ENCODE measurements at regions not wholly inside any gene's neighbourhood (a gene's known extent, or its start where the extent isn't known, plus 50 kb on each side); places are given as distances from the start of the nearest gene placed in this dataset.

- Histone ChIP-seq H4K20me1 (ENCODE audit: low read depth, low read length) (no peaks in the 10 kb centered on the region), H3K27me3 (ENCODE audit: low read length) (no peaks in the 10 kb centered on the region), H3K9ac (ENCODE audit: low read length) (no peak overlapping the region), H2AFZ (ENCODE audit: low read depth, low read length, severe bottlenecking) (no peak overlapping the region), H3F3A (ENCODE audit: insufficient read depth) (no peaks in the 10 kb centered on the region), H3K4me3 (ENCODE audit: insufficient read depth, low read length, poor library complexity, severe bottlenecking) (no peak overlapping the region), H3K4me2 (ENCODE audit: low read depth, low read length, poor library complexity, severe bottlenecking) (no peak overlapping the region), H3K9me3 (ENCODE audit: insufficient read depth, low read length) (no peaks in the 10 kb centered on the region), H3K36me3 (ENCODE audit: low read length) (no peaks in the 10 kb centered on the region), H3K79me2 (ENCODE audit: insufficient read depth, low read length) (no peaks in the 10 kb centered on the region), H3K27ac (ENCODE audit: low read depth, low read length) (no peak overlapping the region), H3K9me2 (replicated peaks; ENCODE audit: insufficient read depth, low read length) (no peaks in the 10 kb centered on the region)
- TF ChIP-seq CTCF (IDR thresholded peaks at IDR 0.05; ENCODE audit: insufficient read depth, low read length, poor library complexity, severe bottlenecking), result no peak
- TF ChIP-seq EZH2phosphoT487 (conservative IDR thresholded peaks at IDR 0.05; ENCODE audit: low read length), result no peak
Measured at GRCh38 chr11:129733384-129733783, 82.3 kb upstream of the TMEM45B start.

DNA sequence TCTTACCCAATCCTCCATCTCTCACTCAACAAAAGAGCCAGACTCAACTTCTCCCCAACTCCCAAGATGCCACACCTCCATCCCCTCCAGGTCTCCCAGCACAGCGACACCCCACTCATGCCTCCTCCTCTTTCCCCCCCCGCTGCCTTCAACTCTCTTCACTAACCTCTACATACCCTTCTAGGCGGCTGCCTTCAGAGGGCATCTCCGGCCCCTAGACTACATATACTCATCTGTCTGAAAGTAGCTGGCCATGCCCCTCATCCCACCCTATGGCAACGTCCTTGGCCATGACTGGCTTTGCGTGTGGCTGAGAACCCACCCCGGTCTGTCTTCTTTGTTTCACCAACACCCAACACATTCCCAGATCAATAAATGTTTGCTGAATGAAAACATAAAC lies 81.7 kb upstream of the TMEM45B start:
- Histone ChIP-seq H3K27me3 (ENCODE audit: low read length) (no peaks in the 10 kb centered on the region), H3K9ac (ENCODE audit: low read length) (no peak overlapping the region), H3F3A (ENCODE audit: insufficient read depth) (no peaks in the 10 kb centered on the region), H4K20me1 (ENCODE audit: low read depth, low read length) (no peaks in the 10 kb centered on the region), H3K27ac (ENCODE audit: low read depth, low read length) (no peak overlapping the region), H3K9me3 (ENCODE audit: insufficient read depth, low read length) (no peaks in the 10 kb centered on the region), H3K9me2 (replicated peaks; ENCODE audit: insufficient read depth, low read length) (no peaks in the 10 kb centered on the region), H3K79me2 (ENCODE audit: insufficient read depth, low read length) (no peaks in the 10 kb centered on the region), H3K4me3 (ENCODE audit: insufficient read depth, low read length, poor library complexity, severe bottlenecking) (no peak overlapping the region), H3K36me3 (ENCODE audit: low read length) (no peaks in the 10 kb centered on the region), H2AFZ (ENCODE audit: low read depth, low read length, severe bottlenecking) (no peak overlapping the region), H3K4me2 (ENCODE audit: low read depth, low read length, poor library complexity, severe bottlenecking) (no peak overlapping the region)
- TF ChIP-seq EZH2phosphoT487 (conservative IDR thresholded peaks at IDR 0.05; ENCODE audit: low read length) (no peak), CTCF (IDR thresholded peaks at IDR 0.05; ENCODE audit: insufficient read depth, low read length, poor library complexity, severe bottlenecking) (no peak)

DNA sequence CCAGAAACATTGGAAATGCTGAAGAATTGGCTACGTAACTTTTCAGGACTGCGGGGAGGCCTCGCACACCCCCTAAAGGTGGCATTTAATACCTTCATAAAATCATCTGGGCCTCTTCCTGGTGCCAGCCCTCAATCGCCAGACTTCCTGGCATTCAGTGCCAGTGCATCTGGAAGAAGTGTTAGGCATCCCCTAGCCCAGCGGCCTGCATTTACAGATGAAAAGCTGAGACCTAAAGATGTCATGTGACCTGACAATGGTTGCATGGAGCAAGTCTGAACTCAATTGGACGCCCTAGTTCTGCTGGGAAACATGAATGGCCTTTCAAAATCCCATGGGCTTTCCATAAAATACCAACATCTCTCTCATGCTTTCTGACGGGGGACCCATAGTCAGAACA lies 81.0 kb upstream of the TMEM45B start:
- Histone ChIP-seq H3K27me3 (ENCODE audit: low read length) (no peaks in the 10 kb centered on the region), H4K20me1 (ENCODE audit: low read depth, low read length) (no peaks in the 10 kb centered on the region), H3K36me3 (ENCODE audit: low read length) (no peaks in the 10 kb centered on the region), H3K9me3 (ENCODE audit: insufficient read depth, low read length) (no peaks in the 10 kb centered on the region), H3K9ac (ENCODE audit: low read length) (no peak overlapping the region), H3K9me2 (replicated peaks; ENCODE audit: insufficient read depth, low read length) (no peaks in the 10 kb centered on the region), H3K4me3 (ENCODE audit: insufficient read depth, low read length, poor library complexity, severe bottlenecking) (no peak overlapping the region), H3F3A (ENCODE audit: insufficient read depth) (no peaks in the 10 kb centered on the region), H3K4me2 (ENCODE audit: low read depth, low read length, poor library complexity, severe bottlenecking) (no peak overlapping the region), H3K27ac (ENCODE audit: low read depth, low read length) (no peak overlapping the region), H3K79me2 (ENCODE audit: insufficient read depth, low read length) (no peaks in the 10 kb centered on the region), H2AFZ (ENCODE audit: low read depth, low read length, severe bottlenecking) (no peak overlapping the region)
- TF ChIP-seq CTCF (IDR thresholded peaks at IDR 0.05; ENCODE audit: insufficient read depth, low read length, poor library complexity, severe bottlenecking) (no peak), EZH2phosphoT487 (conservative IDR thresholded peaks at IDR 0.05; ENCODE audit: low read length) (no peak)

DNA sequence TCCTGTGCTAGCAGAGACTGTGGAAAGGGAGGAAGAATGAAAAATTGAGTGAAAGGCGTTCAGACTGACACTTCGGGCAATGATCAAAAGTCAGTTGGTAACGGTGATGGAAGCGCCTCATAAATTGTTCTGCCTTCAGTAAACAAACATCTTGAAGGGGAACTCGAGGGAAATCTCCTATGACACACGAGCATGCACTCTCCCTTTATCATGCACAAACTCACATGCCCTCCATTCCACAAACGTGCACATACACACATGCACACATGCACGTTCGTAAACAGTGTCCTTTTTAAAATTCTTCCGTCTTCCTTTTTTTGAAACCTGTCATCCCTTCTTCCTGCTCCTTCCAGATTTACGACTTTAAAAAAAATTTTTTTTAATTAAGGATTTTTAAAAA lies 77.8 kb upstream of the TMEM45B start:
- no peaks in the 10 kb centered on the region for H3K9me2 ChIP-seq (replicated peaks; ENCODE audit: insufficient read depth, low read length)
- H3K27ac ChIP-seq (ENCODE audit: low read depth, low read length), result no peak overlapping the region
- TF ChIP-seq CTCF (IDR thresholded peaks at IDR 0.05; ENCODE audit: insufficient read depth, low read length, poor library complexity, severe bottlenecking) (no peak), EZH2phosphoT487 (conservative IDR thresholded peaks at IDR 0.05; ENCODE audit: low read length) (no peak)
- no peaks in the 10 kb centered on the region for H3K9me3 ChIP-seq (ENCODE audit: insufficient read depth, low read length)
- H2AFZ ChIP-seq (ENCODE audit: low read depth, low read length, severe bottlenecking), result no peak overlapping the region
- H3K4me2 ChIP-seq (ENCODE audit: low read depth, low read length, poor library complexity, severe bottlenecking), result no peak overlapping the region
- no peak overlapping the region for H3K9ac ChIP-seq (ENCODE audit: low read length)
- no peaks in the 10 kb centered on the region for H3K27me3 ChIP-seq (ENCODE audit: low read length)
- no peaks in the 10 kb centered on the region for H3F3A ChIP-seq (ENCODE audit: insufficient read depth)
- H3K79me2 ChIP-seq (ENCODE audit: insufficient read depth, low read length), result no peaks in the 10 kb centered on the region
- H3K36me3 ChIP-seq (ENCODE audit: low read length), result no peaks in the 10 kb centered on the region
- H3K4me3 ChIP-seq (ENCODE audit: insufficient read depth, low read length, poor library complexity, severe bottlenecking), result no peak overlapping the region
- no peaks in the 10 kb centered on the region for H4K20me1 ChIP-seq (ENCODE audit: low read depth, low read length)

Measured in SU-DHL-6 (cell line).